SHP77 (cell line): ENCODE measurements at regions not wholly inside any gene's neighbourhood (a gene's known extent, or its start where the extent isn't known, plus 50 kb on each side); places are given as distances from the start of the nearest gene placed in this dataset.
"Not testable (repeated sequence)": the region's sequence is repeated elsewhere in the genome, so short reads cannot be mapped to it uniquely, and the experiment has no call there.

ENCODE experiments used
- DNase-seq, 2 experiments: peaks; one replicate each; lab custom pipeline; 2025; lab: John Stamatoyannopoulos, UW

DNA sequence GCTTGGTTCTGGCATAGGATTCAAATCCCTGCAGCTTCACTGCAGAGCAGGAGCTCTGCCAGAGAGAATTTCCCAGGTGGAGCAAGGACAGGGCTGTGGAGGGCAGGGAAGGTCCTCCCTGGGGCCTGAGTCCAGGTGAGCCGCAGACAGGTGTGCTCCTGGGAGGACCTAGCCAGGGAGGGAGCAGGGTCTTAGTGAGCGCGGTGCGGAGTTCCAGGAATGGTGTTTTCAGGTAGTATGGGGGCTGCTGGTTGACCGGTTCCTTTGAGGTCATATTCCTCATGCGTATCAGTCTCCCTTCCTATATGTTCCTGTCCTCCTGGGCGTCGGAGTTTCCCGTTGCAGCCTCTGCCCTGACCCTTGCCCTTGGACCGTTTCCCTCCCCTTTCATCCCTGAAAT is 813.3 kb downstream of the KCNJ18 start:
- DNase-seq, result no peak

- no peak for DNase-seq
These were observed 813.9 kb downstream of the KCNJ18 start for GRCh38 chr17:22506231-22506630.

DNA sequence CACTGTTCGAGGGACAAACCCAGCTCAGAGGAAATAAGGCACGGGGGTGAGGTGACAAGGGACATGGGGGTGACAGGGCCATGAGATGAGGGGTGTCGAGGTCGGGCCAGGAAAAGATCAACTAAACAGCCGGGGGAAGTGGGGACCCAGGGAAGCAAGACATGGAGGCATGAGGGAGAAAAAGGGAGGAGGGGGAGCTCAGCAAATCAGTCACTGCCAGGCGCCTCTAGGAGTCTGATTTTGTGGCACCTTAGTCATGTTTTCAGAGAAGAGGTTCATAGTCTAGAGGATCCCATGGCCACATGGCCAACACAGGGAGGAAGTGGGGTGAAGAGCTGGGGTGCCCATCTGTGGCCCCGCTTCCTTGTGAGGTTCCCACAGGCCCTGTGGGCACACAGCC is 814.5 kb downstream of the KCNJ18 start:
- DNase-seq, result no peak

- peak; percentile 41 to 85 for DNase-seq
These were observed 815.5 kb downstream of the KCNJ18 start for GRCh38 chr17:22507823-22508222.

GRCh38 chr17:22510504-22510903 is 818.2 kb downstream of the KCNJ18 start:
- DNase-seq, result no peak

- DNase-seq, result no peak
These were observed 819.1 kb downstream of the KCNJ18 start for GRCh38 chr17:22511431-22511830.

DNA sequence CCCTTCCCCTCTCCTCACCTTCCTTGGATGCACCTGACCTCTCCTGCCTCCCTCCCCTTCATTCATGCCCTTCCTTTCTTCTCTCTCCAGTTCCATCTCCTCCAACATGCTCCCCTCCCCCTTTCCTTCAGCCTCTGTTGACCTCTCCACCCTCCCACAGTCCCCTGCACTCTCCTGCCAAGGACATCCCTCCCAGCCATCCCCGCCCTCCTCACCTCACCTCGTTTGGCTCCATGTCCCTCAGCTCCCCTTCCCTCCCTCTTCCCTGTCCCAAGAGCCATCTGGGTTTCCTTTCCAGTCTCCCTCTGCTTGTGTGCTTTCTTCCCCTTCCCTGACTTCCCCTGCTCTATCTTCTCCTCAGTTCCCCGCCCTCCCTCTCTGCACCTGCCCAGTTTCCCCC is 819.7 kb downstream of the KCNJ18 start:
- DNase-seq, result no peak

- DNase-seq, result no peak
These were observed 820.2 kb downstream of the KCNJ18 start for GRCh38 chr17:22512506-22512905.

GRCh38 chr17:22512997-22513538 is 820.7 kb downstream of the KCNJ18 start:
- DNase-seq, result peak in 1 of 2 experiments; percentile 7

DNA sequence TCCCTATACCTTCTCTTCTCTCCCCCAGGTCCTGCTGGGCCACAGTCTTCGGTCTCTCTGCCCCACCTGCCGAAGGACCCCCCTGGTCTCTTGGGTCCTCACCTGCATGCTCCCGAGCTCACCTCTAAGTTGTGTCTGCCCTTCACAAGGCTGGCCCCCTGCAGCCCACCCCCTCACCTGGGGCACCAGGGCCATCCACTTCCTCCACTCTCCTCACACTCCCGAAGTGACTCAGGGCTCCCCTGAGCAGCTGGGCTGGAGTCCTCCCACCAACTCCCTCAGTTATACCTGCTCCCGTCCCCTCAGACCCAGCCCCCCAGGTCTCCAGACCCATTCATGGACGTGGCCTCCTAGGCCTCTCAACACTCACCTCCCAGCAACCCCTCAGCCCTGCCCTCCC is 822.0 kb downstream of the KCNJ18 start:
- no peak for DNase-seq

DNA sequence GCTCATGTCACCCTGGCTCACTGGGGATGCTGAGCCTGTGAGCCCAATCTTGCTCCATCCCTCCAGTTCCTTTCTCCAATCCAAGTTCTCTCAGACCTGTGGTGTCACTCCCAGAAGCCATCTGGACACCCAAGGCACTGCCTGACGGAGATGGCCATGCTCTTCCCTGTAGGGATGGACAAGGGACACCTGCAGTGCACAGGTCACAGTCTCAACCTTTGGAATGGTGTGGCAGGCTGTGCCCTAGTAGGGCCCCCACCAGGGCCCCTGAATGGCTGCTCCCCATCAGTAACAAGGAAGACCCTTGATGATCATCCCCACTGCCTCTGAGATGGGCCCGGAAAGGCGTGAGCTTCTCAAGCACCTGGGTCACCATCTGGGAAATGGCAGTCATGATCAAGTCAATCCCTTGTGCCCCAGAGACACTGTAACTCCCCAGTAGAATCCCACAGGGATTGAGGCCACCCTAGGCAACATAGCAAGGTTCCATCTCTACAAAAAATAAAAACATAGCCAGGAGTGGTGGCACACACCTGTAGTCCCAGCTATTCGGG is 822.5 kb downstream of the KCNJ18 start:
- DNase-seq, result no peak

- no peak for DNase-seq
These were observed 823.3 kb downstream of the KCNJ18 start for GRCh38 chr17:22515599-22515998.

- no peak for DNase-seq
These were observed 824.7 kb downstream of the KCNJ18 start for GRCh38 chr17:22516861-22517636.

DNA sequence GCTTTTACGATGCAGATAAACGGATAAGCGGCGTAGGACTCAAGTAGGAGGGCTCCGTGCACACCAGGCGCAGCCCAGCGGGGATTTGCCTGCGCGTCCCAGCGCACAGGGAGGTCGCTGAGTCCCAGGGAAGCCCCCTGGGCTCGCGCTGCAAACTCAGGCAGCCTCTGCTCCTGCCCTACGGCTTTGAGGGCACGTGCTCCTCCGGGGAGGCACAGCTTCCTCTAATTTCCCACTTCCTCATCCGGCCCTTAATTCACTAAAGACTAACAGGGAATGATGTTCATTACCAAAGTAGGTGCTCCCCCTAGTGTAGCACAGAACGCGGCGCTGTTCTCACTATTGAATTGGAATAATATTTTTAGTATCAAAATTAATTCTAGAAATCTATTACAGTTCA is 825.4 kb downstream of the KCNJ18 start:
- no peak for DNase-seq

GRCh38 chr17:22518185-22518584 is 825.9 kb downstream of the KCNJ18 start:
- no peak for DNase-seq

DNA sequence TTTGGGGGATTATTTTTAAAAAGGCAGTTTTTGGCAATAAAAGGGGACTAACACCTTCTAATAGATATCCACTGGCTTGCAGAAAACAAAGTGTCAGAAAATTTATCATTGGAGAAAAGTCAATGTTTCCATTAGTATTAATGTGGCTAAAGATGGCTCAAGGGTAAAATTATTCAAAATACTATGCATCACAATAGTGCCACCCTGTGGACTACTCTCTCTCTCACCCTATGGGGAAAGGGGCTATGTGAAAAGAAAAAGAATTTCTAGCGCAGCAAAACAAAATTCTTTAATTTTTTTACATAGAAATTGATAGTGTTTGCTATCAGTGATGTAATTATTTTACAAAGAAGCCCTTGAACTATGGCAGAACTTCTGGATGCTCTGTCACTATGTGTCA is 856.5 kb downstream of the KCNJ18 start:
- DNase-seq, result not testable (repeated sequence)

GRCh38 chr17:22551695-22552415 is 859.5 kb downstream of the KCNJ18 start:
- DNase-seq, result not testable (repeated sequence)

GRCh38 chr17:22569459-22570143 is 877.3 kb downstream of the KCNJ18 start:
- DNase-seq, result no peak

DNA sequence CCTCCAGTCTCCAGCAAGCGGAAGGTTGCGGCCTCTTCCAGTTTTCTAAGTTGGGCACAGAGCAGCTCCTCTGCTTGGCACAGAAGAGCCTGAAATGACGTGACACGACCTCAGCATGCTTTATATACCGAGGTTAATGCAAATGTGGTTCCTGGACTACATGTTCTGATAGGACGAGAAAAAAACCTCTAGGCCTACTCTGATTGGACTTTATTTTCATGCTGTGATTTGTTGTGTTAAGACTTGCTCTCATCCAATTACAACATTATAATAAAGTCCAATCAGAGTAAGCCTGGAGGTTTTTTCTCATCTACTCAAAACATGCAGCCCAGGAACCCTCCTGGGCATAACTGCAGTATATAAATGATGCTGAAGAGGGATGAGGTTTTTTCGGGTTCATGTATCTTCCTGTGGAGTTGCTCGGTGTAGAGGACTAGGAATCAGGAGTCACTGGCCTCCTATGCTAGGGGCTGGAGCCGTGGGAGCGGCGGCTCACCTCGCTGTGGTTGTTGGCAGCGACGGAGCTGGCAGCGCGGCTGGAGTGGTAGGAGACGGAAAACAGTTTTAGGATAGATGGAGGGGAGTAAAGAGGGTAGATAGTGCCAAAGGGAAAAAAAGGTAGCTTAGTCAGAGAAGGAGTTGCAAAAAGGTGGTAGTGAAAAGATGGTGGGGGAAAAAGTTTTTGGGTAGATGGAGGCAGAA is 878.0 kb downstream of the KCNJ18 start:
- DNase-seq, result no peak

- DNase-seq, result no peak
These were observed 907.0 kb downstream of the KCNJ18 start for GRCh38 chr17:22599322-22599721.

GRCh38 chr17:22600644-22601298 is 908.4 kb downstream of the KCNJ18 start:
- DNase-seq, result peak; percentile 41 to 53
